Lower leg skin (tissue), 4 donors: ENCODE measurements at regions not wholly inside any gene's neighbourhood (a gene's known extent, or its start where the extent isn't known, plus 50 kb on each side); places are given as distances from the start of the nearest gene placed in this dataset.

Experiments
- DNase-seq, 2 donors: peaks; one replicate each; pipeline ENCODE4 v3.0.0-alpha.2; 2019; ENCODE audit warnings: low spot score in 2 of 2
- H3K4me3 ChIP-seq: fragments of 200-600 bp; sonication (generic); 2 replicates; pipeline ENCODE4 v1.5.1; 2017; ENCODE audit warnings: mild to moderate bottlenecking, low read depth; ENCODE audit not compliant: poor library complexity, severe bottlenecking
- CTCF ChIP-seq, 3 donors: fragments of 450-650 bp; IDR thresholded peaks; one replicate each; pipeline ENCODE4 v1.5.1; 2016; ENCODE audit warnings: antibody characterized with exemption in 3 of 3, mild to moderate bottlenecking in 3 of 3, moderate library complexity in 2 of 3
- POLR2A ChIP-seq, 2 donors: fragments of 450-650 bp; IDR thresholded peaks; one replicate each; pipeline ENCODE4 v1.6.1; 2016 to 2017; ENCODE audit warnings: antibody characterized with exemption in 2 of 2, mild to moderate bottlenecking in 1 of 2, moderate library complexity in 1 of 2
- WGBS, 2 donors: methylation state at CpG; one replicate each; pipeline ENCODE4 v1.1.5; 2018; 5-methylcytosine and 5-hydroxymethylcytosine counted together
- intact Hi-C: fragments of 100-400 bp; cut with DNase I; formaldehyde crosslinking; loops from one replicate; pipeline ENCODE4 v1.15.0; 2023; ENCODE audit warnings: low total_unique reads

- DNase-seq: no peak
- TF ChIP-seq POLR2A (IDR thresholded peaks at IDR 0.05) (no peak), CTCF (IDR thresholded peaks at IDR 0.05) (no peak)
- no peak overlapping the region for H3K4me3 ChIP-seq
- 81 to 92% methylated on average over 6 of the region's 6 CpGs for WGBS, 2 donors
- intact Hi-C loops: no loop called here
Observed at GRCh38 chr14:61190341-61190740, 90.8 kb downstream of the TMEM30B start.

GRCh38 chr14:61188978-61189808 is 91.9 kb downstream of the TMEM30B start:
- H3K4me3 ChIP-seq: no peak overlapping the region
- intact Hi-C loops: no loop called here
- no peak for TF ChIP-seq POLR2A (IDR thresholded peaks at IDR 0.05)
- DNase-seq: peak; percentile 28 to 88
- 5 to 13% methylated on average over 27 of the region's 27 CpGs for WGBS, 2 donors

- DNase-seq: peak; percentile 31 to 90
- H3K4me3 ChIP-seq: no peak overlapping the region
- TF ChIP-seq CTCF (IDR thresholded peaks at IDR 0.05) (no peak), POLR2A (IDR thresholded peaks at IDR 0.05) (no peak)
- WGBS, 2 donors: 37 to 50% methylated on average over 3 to 14 of the region's 21 CpGs
- intact Hi-C loops: no loop called here
Observed at GRCh38 chr14:61188196-61188595, 92.9 kb downstream of the TMEM30B start.

- intact Hi-C loops: no loop called here
- no peak overlapping the region for H3K4me3 ChIP-seq
- no peak for DNase-seq
- TF ChIP-seq CTCF (IDR thresholded peaks at IDR 0.05) (no peak), POLR2A (IDR thresholded peaks at IDR 0.05) (no peak)
- WGBS, 2 donors: 78 to 86% methylated on average over 10 of the region's 10 CpGs
Observed at GRCh38 chr14:61187196-61187905, 93.8 kb downstream of the TMEM30B start.

- TF ChIP-seq CTCF (IDR thresholded peaks at IDR 0.05) (no peak), POLR2A (IDR thresholded peaks at IDR 0.05) (no peak)
- intact Hi-C loops: no loop called here
- H3K4me3 ChIP-seq: no peak overlapping the region
- no peak for DNase-seq
- 90 to 97% methylated on average over 7 of the region's 7 CpGs for WGBS, 2 donors
Observed at GRCh38 chr14:61186341-61187195, 94.6 kb downstream of the TMEM30B start.

GRCh38 chr14:61185534-61185933 is 95.6 kb downstream of the TMEM30B start:
- WGBS, 2 donors: 45 to 49% methylated on average over 2 of the region's 2 CpGs
- DNase-seq: no peak
- H3K4me3 ChIP-seq: no peak overlapping the region
- intact Hi-C loops: no loop called here
- TF ChIP-seq CTCF (IDR thresholded peaks at IDR 0.05): no peak
